ENCODE measurements at regions not wholly inside any gene's neighbourhood (a gene's known extent, or its start where the extent isn't known, plus 50 kb on each side); places are given as distances from the start of the nearest gene placed in this dataset.

GRCh38 chr2:139214801-139215200 lies 434.6 kb upstream of the NXPH2 start:
- TF ChIP-seq MYC (IDR thresholded peaks at IDR 0.05; ENCODE audit: low read depth, low read length) (no peak), CTCF (IDR thresholded peaks at IDR 0.05; ENCODE audit: low read depth, low read length) (no peak)
- no peak for DNase-seq (ENCODE audit: low read depth)
- no peak overlapping the region for H3K4me3 ChIP-seq (ENCODE audit: low read depth, low read length)

GRCh38 chr2:139209586-139209985 lies 429.4 kb upstream of the NXPH2 start:
- DNase-seq (ENCODE audit: low read depth): no peak
- H3K4me3 ChIP-seq (ENCODE audit: low read depth, low read length): no peak overlapping the region
- TF ChIP-seq MYC (IDR thresholded peaks at IDR 0.05; ENCODE audit: low read depth, low read length): no peak
- TF ChIP-seq MAX (IDR thresholded peaks at IDR 0.05; ENCODE audit: low read depth, low read length): no peak
- no peak for TF ChIP-seq POLR2A (IDR thresholded peaks at IDR 0.05; ENCODE audit: extremely low read depth, insufficient read length)
- no peak for TF ChIP-seq CTCF (IDR thresholded peaks at IDR 0.05; ENCODE audit: low read depth, low read length)

- H3K4me3 ChIP-seq (ENCODE audit: low read depth, low read length): no peak overlapping the region
- DNase-seq (ENCODE audit: low read depth): no peak
- no peak for TF ChIP-seq POLR2A (IDR thresholded peaks at IDR 0.05; ENCODE audit: extremely low read depth, insufficient read length)
- TF ChIP-seq CTCF (IDR thresholded peaks at IDR 0.05; ENCODE audit: low read depth, low read length): no peak
- TF ChIP-seq MYC (IDR thresholded peaks at IDR 0.05; ENCODE audit: low read depth, low read length): no peak
- TF ChIP-seq MAX (IDR thresholded peaks at IDR 0.05; ENCODE audit: low read depth, low read length): no peak
Observed at GRCh38 chr2:139201516-139201915, 421.3 kb upstream of the NXPH2 start.

GRCh38 chr2:139196754-139197153 lies 416.6 kb upstream of the NXPH2 start:
- no peak for DNase-seq (ENCODE audit: low read depth)
- no peak for TF ChIP-seq MAX (IDR thresholded peaks at IDR 0.05; ENCODE audit: low read depth, low read length)
- no peak for TF ChIP-seq CTCF (IDR thresholded peaks at IDR 0.05; ENCODE audit: low read depth, low read length)
- TF ChIP-seq MYC (IDR thresholded peaks at IDR 0.05; ENCODE audit: low read depth, low read length): no peak
- no peak for TF ChIP-seq POLR2A (IDR thresholded peaks at IDR 0.05; ENCODE audit: extremely low read depth, insufficient read length)
- no peak overlapping the region for H3K4me3 ChIP-seq (ENCODE audit: low read depth, low read length)

- no peak for DNase-seq (ENCODE audit: low read depth)
- TF ChIP-seq MAX (IDR thresholded peaks at IDR 0.05; ENCODE audit: low read depth, low read length) (no peak), POLR2A (IDR thresholded peaks at IDR 0.05; ENCODE audit: extremely low read depth, insufficient read length) (no peak), MYC (IDR thresholded peaks at IDR 0.05; ENCODE audit: low read depth, low read length) (no peak), CTCF (IDR thresholded peaks at IDR 0.05; ENCODE audit: low read depth, low read length) (no peak)
Observed at GRCh38 chr2:139194546-139194945, 414.4 kb upstream of the NXPH2 start.

GRCh38 chr2:139177041-139177440 lies 396.9 kb upstream of the NXPH2 start:
- H3K4me3 ChIP-seq (ENCODE audit: low read depth, low read length): no peak overlapping the region
- TF ChIP-seq CTCF (IDR thresholded peaks at IDR 0.05; ENCODE audit: low read depth, low read length) (no peak), MYC (IDR thresholded peaks at IDR 0.05; ENCODE audit: low read depth, low read length) (no peak), POLR2A (IDR thresholded peaks at IDR 0.05; ENCODE audit: extremely low read depth, insufficient read length) (no peak), MAX (IDR thresholded peaks at IDR 0.05; ENCODE audit: low read depth, low read length) (no peak)
- DNase-seq (ENCODE audit: low read depth): no peak

More at GRCh38 chr2:139194546-139194945, 414.4 kb upstream of the NXPH2 start:
- no peak overlapping the region for H3K4me3 ChIP-seq (ENCODE audit: low read depth, low read length)

Measured in NB4 (cell line).